Mesenchymal stem cell (in vitro differentiated cells and primary cell): ENCODE measurements at regions not wholly inside any gene's neighbourhood (a gene's known extent, or its start where the extent isn't known, plus 50 kb on each side); places are given as distances from the start of the nearest gene placed in this dataset.
A peak's percentile ranks its signal among the peaks of the same experiment; 100 is the strongest.

Source experiments
- DNase-seq: peaks from one replicate; pipeline ENCODE4 v3.0.0-alpha.2; 2013
- H2AFZ ChIP-seq: one replicate; pipeline ENCODE4 v1.6.1; 2013; ENCODE audit warnings: low read depth, mild to moderate bottlenecking, control low read depth, inconsistent platforms, low read length, moderate library complexity
- H2AK5ac ChIP-seq: 2 replicates; pipeline ENCODE4 v1.6.1; 2013; ENCODE audit warnings: low read length, moderate library complexity, mild to moderate bottlenecking, inconsistent platforms; ENCODE audit not compliant: severe bottlenecking
- H2BK120ac ChIP-seq: one replicate; pipeline ENCODE4 v1.6.1; 2013; ENCODE audit warnings: low read depth, mild to moderate bottlenecking, inconsistent platforms, low read length, moderate library complexity
- H2BK12ac ChIP-seq, 2 experiments: one replicate each; pipeline ENCODE4 v1.6.1; 2013; ENCODE audit warnings: inconsistent platforms in 2 of 2, low read length in 2 of 2, mild to moderate bottlenecking in 2 of 2, moderate library complexity in 2 of 2, control low read depth in 1 of 2
- H2BK15ac ChIP-seq: one replicate; pipeline ENCODE4 v1.6.1; 2013; ENCODE audit warnings: mild to moderate bottlenecking, low read depth, inconsistent platforms; ENCODE audit not compliant: poor library complexity, severe bottlenecking
- H2BK5ac ChIP-seq: 2 replicates; pipeline ENCODE4 v1.6.1; 2013; ENCODE audit warnings: low read depth, mild to moderate bottlenecking, low read length, control low read depth, inconsistent platforms; ENCODE audit not compliant: poor library complexity, severe bottlenecking
- H3K14ac ChIP-seq, 2 experiments: one replicate each; pipeline ENCODE4 v1.6.1; 2013; ENCODE audit warnings: inconsistent platforms in 2 of 2, low read length in 2 of 2, control low read depth in 1 of 2, mild to moderate bottlenecking in 1 of 2, moderate library complexity in 1 of 2
- H3K18ac ChIP-seq, 2 experiments: one replicate each; pipeline ENCODE4 v1.6.1; 2013; ENCODE audit warnings: inconsistent platforms in 2 of 2, low read length in 2 of 2, control low read depth in 1 of 2, low read depth in 1 of 2, mild to moderate bottlenecking in 1 of 2
- H3K23ac ChIP-seq, 2 experiments: one replicate each; pipeline ENCODE4 v1.6.1; 2013; ENCODE audit warnings: inconsistent platforms in 2 of 2, low read length in 2 of 2, mild to moderate bottlenecking in 2 of 2, moderate library complexity in 2 of 2, control low read depth in 1 of 2
- H3K27ac ChIP-seq: 2 replicates; pipeline ENCODE4 v1.5.1; 2013; ENCODE audit warnings: mild to moderate bottlenecking, moderate library complexity, low read length, control low read depth, inconsistent platforms; ENCODE audit not compliant: poor library complexity, severe bottlenecking
- H3K27me3 ChIP-seq, 2 experiments: 2 replicates each; pipeline versions ENCODE4 v1.6.1 to v1.7.0; 2013; ENCODE audit warnings: low read length in 2 of 2, mild to moderate bottlenecking in 2 of 2, moderate library complexity in 2 of 2, control low read depth in 1 of 2, inconsistent platforms in 1 of 2; ENCODE audit not compliant: control insufficient read depth in 1 of 2, insufficient read depth in 1 of 2
- H3K36me3 ChIP-seq, 2 experiments: 2 replicates each; pipeline versions ENCODE4 v1.6.1 to v1.7.0; 2013; ENCODE audit warnings: low read length in 2 of 2, control low read depth in 1 of 2, inconsistent platforms in 1 of 2, low read depth in 1 of 2, mild to moderate bottlenecking in 1 of 2; ENCODE audit not compliant: insufficient read depth in 2 of 2, control insufficient read depth in 1 of 2
- H3K4ac ChIP-seq, 2 experiments: one replicate each; pipeline ENCODE4 v1.6.1; 2013; ENCODE audit warnings: inconsistent platforms in 2 of 2, low read length in 2 of 2, mild to moderate bottlenecking in 2 of 2, moderate library complexity in 2 of 2, control low read depth in 1 of 2, low read depth in 1 of 2
- H3K4me1 ChIP-seq: 2 replicates; pipeline ENCODE4 v1.6.1; 2013; ENCODE audit warnings: low read depth, low read length, control low read depth; ENCODE audit not compliant: control insufficient read depth, insufficient read depth
- H3K4me2 ChIP-seq: 2 replicates; pipeline ENCODE4 v1.6.1; 2013; ENCODE audit warnings: low read length, mild to moderate bottlenecking, inconsistent platforms; ENCODE audit not compliant: poor library complexity, severe bottlenecking
- H3K4me3 ChIP-seq, 2 experiments: 2 replicates each; pipeline versions ENCODE4 v1.5.1 to v1.7.0; 2013; ENCODE audit warnings: low read length in 2 of 2, mild to moderate bottlenecking in 2 of 2, control low read depth in 1 of 2, low read depth in 1 of 2; ENCODE audit not compliant: insufficient read depth in 1 of 2
- H3K79me1 ChIP-seq: replicated peaks from 2 replicates; pipeline ENCODE4 v1.6.1; 2013; ENCODE audit warnings: mild to moderate bottlenecking, control low read depth, low read length, inconsistent platforms; ENCODE audit not compliant: poor library complexity, severe bottlenecking
- H3K9ac ChIP-seq: 2 replicates; pipeline ENCODE4 v1.7.0; 2013; ENCODE audit warnings: mild to moderate bottlenecking, low read length, moderate library complexity
- H3K9me3 ChIP-seq: 2 replicates; pipeline ENCODE4 v1.7.0; 2013; ENCODE audit warnings: mild to moderate bottlenecking, low read length; ENCODE audit not compliant: control insufficient read depth
- H4K8ac ChIP-seq: one replicate; pipeline ENCODE4 v1.6.1; 2013; ENCODE audit warnings: inconsistent platforms, mild to moderate bottlenecking, low read length, moderate library complexity
- H4K91ac ChIP-seq: one replicate; pipeline ENCODE4 v1.6.1; 2013; ENCODE audit warnings: mild to moderate bottlenecking, low read length, inconsistent platforms
- WGBS: methylation state at CpG from one replicate; pipeline ENCODE4 v1.1.7; 2013; ENCODE audit warnings: mixed read lengths; 5-methylcytosine and 5-hydroxymethylcytosine counted together

DNA sequence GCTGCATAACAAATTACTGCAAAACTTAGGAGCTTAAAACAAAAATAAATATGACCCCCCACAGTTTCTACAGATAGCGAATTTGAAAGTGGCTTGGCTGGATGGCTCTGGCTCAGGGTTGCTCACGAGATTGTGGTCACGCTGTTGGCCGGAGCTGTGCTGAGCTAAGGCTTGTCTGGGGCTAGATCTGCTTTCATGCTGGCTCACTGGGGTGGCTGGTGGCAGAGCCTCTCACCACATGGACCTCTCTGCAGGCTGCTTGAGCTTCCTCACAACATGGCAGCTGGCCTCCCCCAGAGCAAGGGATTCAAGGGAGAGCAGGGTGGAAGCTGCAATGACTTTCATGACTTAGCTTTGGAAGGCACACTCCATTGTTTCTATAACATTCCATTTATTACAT is 354.1 kb downstream of the SHQ1 start:
- no peak overlapping the region for H3K27ac ChIP-seq
- peaks cover 0 to 53% of the 10 kb centered on the region in 2 experiments for H3K27me3 ChIP-seq
- no peak overlapping the region for H3K9ac ChIP-seq
- H2AK5ac ChIP-seq = no peak overlapping the region
- no peak overlapping the region for H4K8ac ChIP-seq
- peaks cover 19% of the 10 kb centered on the region for H3K9me3 ChIP-seq
- no peak overlapping the region for H4K91ac ChIP-seq
- peaks cover 9% of the 10 kb centered on the region for H3K4me1 ChIP-seq
- H2BK12ac ChIP-seq = peak overlapping the region in 1 of 2 experiments; percentile 61
- no peaks in the 10 kb centered on the region for H3K36me3 ChIP-seq
- H3K4me3 ChIP-seq = no peak overlapping the region
- H3K23ac ChIP-seq = no peak overlapping the region
- H2BK5ac ChIP-seq = no peak overlapping the region
- no peak overlapping the region for H3K4me2 ChIP-seq
- no peak overlapping the region for H2AFZ ChIP-seq
- 95% methylated on average over 4 of the region's 4 CpGs for WGBS
- no peak overlapping the region for H2BK15ac ChIP-seq
- no peak overlapping the region for H3K14ac ChIP-seq
- H3K18ac ChIP-seq = no peak overlapping the region
- no peak overlapping the region for H3K4ac ChIP-seq
- H3K79me1 ChIP-seq = no peaks in the 10 kb centered on the region
- no peak overlapping the region for H2BK120ac ChIP-seq
- DNase-seq = no peak

GRCh38 chr3:72492240-72492639 is 356.0 kb downstream of the SHQ1 start:
- H4K91ac ChIP-seq = no peak overlapping the region
- H3K4me2 ChIP-seq = no peak overlapping the region
- peak overlapping the region; percentile 24 for H2AFZ ChIP-seq
- H3K36me3 ChIP-seq = no peaks in the 10 kb centered on the region
- no peak overlapping the region for H3K23ac ChIP-seq
- no peak overlapping the region for H4K8ac ChIP-seq
- H2BK15ac ChIP-seq = no peak overlapping the region
- H2BK12ac ChIP-seq = peak overlapping the region in 1 of 2 experiments; percentile 12
- peak overlapping the region in 1 of 2 experiments; percentile 7 for H3K14ac ChIP-seq
- peak; percentile 75 for DNase-seq
- peaks cover 0 to 45% of the 10 kb centered on the region in 2 experiments for H3K27me3 ChIP-seq
- H3K4ac ChIP-seq = no peak overlapping the region
- no peak overlapping the region for H2AK5ac ChIP-seq
- H2BK5ac ChIP-seq = no peak overlapping the region
- peaks cover 18% of the 10 kb centered on the region for H3K4me1 ChIP-seq
- peak overlapping the region in 1 of 2 experiments; percentile 30 for H3K4me3 ChIP-seq
- no peak overlapping the region for H3K9ac ChIP-seq
- 69% methylated on average over 2 of the region's 2 CpGs for WGBS
- H3K27ac ChIP-seq = no peak overlapping the region
- no peak overlapping the region for H3K18ac ChIP-seq
- H2BK120ac ChIP-seq = no peak overlapping the region
- peaks cover 10% of the 10 kb centered on the region for H3K9me3 ChIP-seq
- H3K79me1 ChIP-seq = no peaks in the 10 kb centered on the region

- 69% methylated on average over 6 of the region's 6 CpGs for WGBS
- no peak overlapping the region for H4K91ac ChIP-seq
- no peaks in the 10 kb centered on the region for H3K79me1 ChIP-seq
Observed at GRCh38 chr3:72490688-72491435, 357.4 kb downstream of the SHQ1 start.

GRCh38 chr3:72489901-72490300 is 358.3 kb downstream of the SHQ1 start:
- peaks cover 0 to 22% of the 10 kb centered on the region in 2 experiments for H3K27me3 ChIP-seq
- WGBS = 100% methylated on average over 6 of the region's 7 CpGs
- peak overlapping the region; percentile 21 for H2BK120ac ChIP-seq
- no peak overlapping the region for H2AFZ ChIP-seq
- H4K8ac ChIP-seq = peak overlapping the region; percentile 55
- H3K23ac ChIP-seq = peak overlapping the region in 1 of 2 experiments; percentile 59
- H3K9me3 ChIP-seq = peaks cover 10% of the 10 kb centered on the region
- peak overlapping the region in 1 of 2 experiments; percentile 94 for H2BK12ac ChIP-seq
- H3K79me1 ChIP-seq = no peaks in the 10 kb centered on the region
- peak overlapping the region in 1 of 2 experiments; percentile 4 for H3K4ac ChIP-seq
- no peak overlapping the region for H3K4me3 ChIP-seq
- peaks cover 25% of the 10 kb centered on the region for H3K4me1 ChIP-seq
- DNase-seq = no peak
- H2AK5ac ChIP-seq = no peak overlapping the region
- no peak overlapping the region for H3K9ac ChIP-seq
- no peak overlapping the region for H3K4me2 ChIP-seq
- no peaks in the 10 kb centered on the region for H3K36me3 ChIP-seq
- H4K91ac ChIP-seq = no peak overlapping the region
- no peak overlapping the region for H2BK15ac ChIP-seq
- H3K14ac ChIP-seq = peak overlapping the region in 1 of 2 experiments; percentile 24
- no peak overlapping the region for H2BK5ac ChIP-seq
- H3K27ac ChIP-seq = no peak overlapping the region
- H3K18ac ChIP-seq = no peak overlapping the region

More at GRCh38 chr3:72490688-72491435, 357.4 kb downstream of the SHQ1 start:
- Histone ChIP-seq H3K27me3 (peaks cover 0 to 32% of the 10 kb centered on the region in 2 experiments), H3K23ac (no peak overlapping the region), H3K9ac (no peak overlapping the region), H2AFZ (no peak overlapping the region), H3K9me3 (peaks cover 10% of the 10 kb centered on the region), H2BK120ac (no peak overlapping the region), H3K36me3 (no peaks in the 10 kb centered on the region), H3K4me2 (no peak overlapping the region), H4K8ac (no peak overlapping the region), H3K4me3 (no peak overlapping the region), H2AK5ac (no peak overlapping the region), H2BK5ac (no peak overlapping the region), H3K4ac (no peak overlapping the region), H3K14ac (no peak overlapping the region), H3K18ac (no peak overlapping the region), H3K4me1 (peaks cover 22% of the 10 kb centered on the region), H2BK15ac (no peak overlapping the region), H2BK12ac (peak overlapping the region in 1 of 2 experiments; percentile 56), H3K27ac (no peak overlapping the region)
- DNase-seq = no peak
